Esophagus muscularis mucosa (tissue), 4 donors: ENCODE measurements at regions not wholly inside any gene's neighbourhood (a gene's known extent, or its start where the extent isn't known, plus 50 kb on each side); places are given as distances from the start of the nearest gene placed in this dataset.

ENCODE experiments used
- EP300 ChIP-seq: sonication (generic); formaldehyde crosslinking; IDR thresholded peaks from one replicate; pipeline ENCODE4 v1.6.1; 2017; ENCODE audit warnings: antibody characterized with exemption
- POLR2A ChIP-seq: fragments of 450-650 bp; IDR thresholded peaks from one replicate; pipeline ENCODE4 v1.6.1; 2017; ENCODE audit warnings: antibody characterized with exemption, moderate library complexity, mild to moderate bottlenecking, low read depth
- POLR2AphosphoS5 ChIP-seq, 2 donors: sonication (generic); formaldehyde crosslinking; IDR thresholded peaks; one replicate each; pipeline ENCODE4 v1.6.1; 2017; ENCODE audit warnings: antibody characterized with exemption in 2 of 2
- TF ChIP-seq, protein P1 (sequence below), 3 experiments: fragments of 200-600 bp in 2 of 3; fragments of 450-650 bp in 1 of 3; sonication (generic) in 2 of 3; IDR thresholded peaks; one replicate each; pipeline ENCODE4 v1.5.1; 2017 to 2019; ENCODE audit warnings: antibody characterized with exemption in 3 of 3, mild to moderate bottlenecking in 2 of 3, moderate library complexity in 1 of 3

DNA sequence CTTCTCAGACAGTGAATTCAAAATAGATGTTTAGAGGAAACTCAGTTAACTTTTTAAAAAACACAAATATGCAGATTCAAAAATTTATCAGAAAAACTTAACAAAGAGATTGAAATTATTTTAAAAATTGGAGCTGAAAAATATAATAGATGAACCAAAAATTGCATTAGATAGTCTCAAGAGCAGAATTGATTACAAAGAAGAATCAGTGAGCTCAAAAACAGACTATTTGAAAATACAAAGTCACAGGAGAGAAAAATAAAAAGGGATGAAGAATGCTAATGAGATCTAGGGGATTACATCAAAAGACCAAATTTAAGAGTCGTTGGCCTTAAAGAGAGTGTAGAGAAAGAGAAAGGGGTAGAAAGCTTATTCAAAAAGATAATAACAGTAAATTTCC, 700.5 kb downstream of the COL12A1 start:
- TF ChIP-seq, protein P1, sequence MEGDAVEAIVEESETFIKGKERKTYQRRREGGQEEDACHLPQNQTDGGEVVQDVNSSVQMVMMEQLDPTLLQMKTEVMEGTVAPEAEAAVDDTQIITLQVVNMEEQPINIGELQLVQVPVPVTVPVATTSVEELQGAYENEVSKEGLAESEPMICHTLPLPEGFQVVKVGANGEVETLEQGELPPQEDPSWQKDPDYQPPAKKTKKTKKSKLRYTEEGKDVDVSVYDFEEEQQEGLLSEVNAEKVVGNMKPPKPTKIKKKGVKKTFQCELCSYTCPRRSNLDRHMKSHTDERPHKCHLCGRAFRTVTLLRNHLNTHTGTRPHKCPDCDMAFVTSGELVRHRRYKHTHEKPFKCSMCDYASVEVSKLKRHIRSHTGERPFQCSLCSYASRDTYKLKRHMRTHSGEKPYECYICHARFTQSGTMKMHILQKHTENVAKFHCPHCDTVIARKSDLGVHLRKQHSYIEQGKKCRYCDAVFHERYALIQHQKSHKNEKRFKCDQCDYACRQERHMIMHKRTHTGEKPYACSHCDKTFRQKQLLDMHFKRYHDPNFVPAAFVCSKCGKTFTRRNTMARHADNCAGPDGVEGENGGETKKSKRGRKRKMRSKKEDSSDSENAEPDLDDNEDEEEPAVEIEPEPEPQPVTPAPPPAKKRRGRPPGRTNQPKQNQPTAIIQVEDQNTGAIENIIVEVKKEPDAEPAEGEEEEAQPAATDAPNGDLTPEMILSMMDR (IDR thresholded peaks at IDR 0.05) = no peak
- TF ChIP-seq POLR2A = no peak
- no peak for TF ChIP-seq EP300
- no peak for TF ChIP-seq POLR2AphosphoS5 (IDR thresholded peaks at IDR 0.05)
